ENCODE measurements at regions not wholly inside any gene's neighbourhood (a gene's known extent, or its start where the extent isn't known, plus 50 kb on each side); places are given as distances from the start of the nearest gene placed in this dataset.

DNA sequence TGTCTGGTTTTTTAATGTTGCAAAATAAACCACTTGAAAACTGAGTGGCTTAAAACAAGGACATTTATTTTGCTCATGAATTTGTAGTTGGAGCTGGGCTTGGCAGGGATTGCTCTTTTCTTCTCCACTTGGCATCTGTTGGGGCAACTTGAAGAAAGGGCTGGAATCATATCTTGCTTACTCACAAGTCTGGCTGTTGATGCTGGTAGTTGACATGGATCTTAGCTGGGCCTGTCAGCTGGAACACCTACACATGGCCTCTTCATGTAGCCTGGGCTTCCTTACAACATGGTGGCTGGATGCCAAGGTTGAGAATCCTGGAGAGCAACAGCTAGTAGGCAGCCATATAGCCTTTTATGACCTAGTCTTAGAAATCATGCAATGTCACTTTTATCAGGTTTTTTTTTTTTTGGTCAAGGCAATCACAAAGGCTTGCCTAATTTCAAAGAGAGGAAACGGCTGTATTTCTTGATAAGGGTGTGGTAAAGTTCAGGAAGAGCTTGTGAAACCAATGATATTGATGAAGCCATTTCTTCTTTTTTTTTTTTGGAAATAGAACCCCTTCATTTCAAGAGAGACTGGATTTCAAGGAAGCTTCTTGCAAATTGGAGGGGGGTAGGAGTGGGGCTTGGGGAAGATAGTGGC, 262.1 kb downstream of the IL20RB start:
- TF ChIP-seq EZH2phosphoT487 (conservative IDR thresholded peaks at IDR 0.05; ENCODE audit: low read length): no peak
- TF ChIP-seq, protein P1, sequence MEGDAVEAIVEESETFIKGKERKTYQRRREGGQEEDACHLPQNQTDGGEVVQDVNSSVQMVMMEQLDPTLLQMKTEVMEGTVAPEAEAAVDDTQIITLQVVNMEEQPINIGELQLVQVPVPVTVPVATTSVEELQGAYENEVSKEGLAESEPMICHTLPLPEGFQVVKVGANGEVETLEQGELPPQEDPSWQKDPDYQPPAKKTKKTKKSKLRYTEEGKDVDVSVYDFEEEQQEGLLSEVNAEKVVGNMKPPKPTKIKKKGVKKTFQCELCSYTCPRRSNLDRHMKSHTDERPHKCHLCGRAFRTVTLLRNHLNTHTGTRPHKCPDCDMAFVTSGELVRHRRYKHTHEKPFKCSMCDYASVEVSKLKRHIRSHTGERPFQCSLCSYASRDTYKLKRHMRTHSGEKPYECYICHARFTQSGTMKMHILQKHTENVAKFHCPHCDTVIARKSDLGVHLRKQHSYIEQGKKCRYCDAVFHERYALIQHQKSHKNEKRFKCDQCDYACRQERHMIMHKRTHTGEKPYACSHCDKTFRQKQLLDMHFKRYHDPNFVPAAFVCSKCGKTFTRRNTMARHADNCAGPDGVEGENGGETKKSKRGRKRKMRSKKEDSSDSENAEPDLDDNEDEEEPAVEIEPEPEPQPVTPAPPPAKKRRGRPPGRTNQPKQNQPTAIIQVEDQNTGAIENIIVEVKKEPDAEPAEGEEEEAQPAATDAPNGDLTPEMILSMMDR (IDR thresholded peaks at IDR 0.05; ENCODE audit: insufficient read depth, low read length, poor library complexity, severe bottlenecking): no peak

Measured in SU-DHL-6 (cell line).